ENCODE measurements at regions not wholly inside any gene's neighbourhood (a gene's known extent, or its start where the extent isn't known, plus 50 kb on each side); places are given as distances from the start of the nearest gene placed in this dataset.

DNA sequence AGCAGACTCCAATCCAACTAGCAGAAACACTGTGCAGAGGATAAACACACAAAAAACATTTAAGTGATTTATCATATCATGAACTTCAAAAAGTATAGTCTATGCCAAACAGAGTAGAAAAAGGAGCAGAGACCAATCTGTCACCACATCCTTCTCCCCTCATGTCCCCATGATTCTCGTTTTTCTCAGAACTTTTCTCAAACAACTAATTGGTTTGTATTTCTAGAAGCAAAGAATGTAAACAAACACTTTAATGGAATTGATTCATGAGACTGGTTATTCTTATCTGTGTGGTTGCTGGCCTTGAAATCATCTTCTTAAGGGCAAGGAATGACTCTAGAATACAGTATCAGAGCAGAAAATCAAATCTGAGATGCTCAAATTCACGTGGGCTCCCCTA lies 294.2 kb upstream of the THBS1 start:
- no peak for TF ChIP-seq FOS (IDR thresholded peaks at IDR 0.05; ENCODE audit: borderline replicate concordance, insufficient read depth, low read length)
- TF ChIP-seq CTCF (IDR thresholded peaks at IDR 0.05; ENCODE audit: extremely low read depth in 1 of 2, insufficient read depth in 1 of 2, low read depth in 1 of 2, low read length in 2 of 2), result no peak
- no peak for TF ChIP-seq POLR2AphosphoS5 (IDR thresholded peaks at IDR 0.05; ENCODE audit: insufficient read depth, low read depth, low read length)
- TF ChIP-seq POLR2A (IDR thresholded peaks at IDR 0.05; ENCODE audit: low read depth, low read length), result no peak

Data from endothelial cell of umbilical vein (primary cell).